ENCODE measurements at regions not wholly inside any gene's neighbourhood (a gene's known extent, or its start where the extent isn't known, plus 50 kb on each side); places are given as distances from the start of the nearest gene placed in this dataset.

GRCh38 chr9:81470864-81471263, 218.5 kb downstream of the TLE1 start:
- TF ChIP-seq, protein P1, sequence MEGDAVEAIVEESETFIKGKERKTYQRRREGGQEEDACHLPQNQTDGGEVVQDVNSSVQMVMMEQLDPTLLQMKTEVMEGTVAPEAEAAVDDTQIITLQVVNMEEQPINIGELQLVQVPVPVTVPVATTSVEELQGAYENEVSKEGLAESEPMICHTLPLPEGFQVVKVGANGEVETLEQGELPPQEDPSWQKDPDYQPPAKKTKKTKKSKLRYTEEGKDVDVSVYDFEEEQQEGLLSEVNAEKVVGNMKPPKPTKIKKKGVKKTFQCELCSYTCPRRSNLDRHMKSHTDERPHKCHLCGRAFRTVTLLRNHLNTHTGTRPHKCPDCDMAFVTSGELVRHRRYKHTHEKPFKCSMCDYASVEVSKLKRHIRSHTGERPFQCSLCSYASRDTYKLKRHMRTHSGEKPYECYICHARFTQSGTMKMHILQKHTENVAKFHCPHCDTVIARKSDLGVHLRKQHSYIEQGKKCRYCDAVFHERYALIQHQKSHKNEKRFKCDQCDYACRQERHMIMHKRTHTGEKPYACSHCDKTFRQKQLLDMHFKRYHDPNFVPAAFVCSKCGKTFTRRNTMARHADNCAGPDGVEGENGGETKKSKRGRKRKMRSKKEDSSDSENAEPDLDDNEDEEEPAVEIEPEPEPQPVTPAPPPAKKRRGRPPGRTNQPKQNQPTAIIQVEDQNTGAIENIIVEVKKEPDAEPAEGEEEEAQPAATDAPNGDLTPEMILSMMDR (conservative IDR thresholded peaks at IDR 0.05 in 1 of 2, IDR thresholded peaks at IDR 0.05 in 1 of 2; ENCODE audit: extremely low read depth in 1 of 2, insufficient read depth in 1 of 2, low read depth in 1 of 2, low read length in 2 of 2), result no peak
- TF ChIP-seq EZH2 (IDR thresholded peaks at IDR 0.05; ENCODE audit: borderline replicate concordance, low read length), result no peak

Measured in mammary epithelial cell (primary cell).